AG09309 (cell line): ENCODE measurements at regions not wholly inside any gene's neighbourhood (a gene's known extent, or its start where the extent isn't known, plus 50 kb on each side); places are given as distances from the start of the nearest gene placed in this dataset.

Experiments used
- DNase-seq: peaks from one replicate; pipeline ENCODE4 v3.0.0-alpha.2; 2010; ENCODE audit warnings: low read depth
- H3K4me3 ChIP-seq: 2 replicates; pipeline ENCODE4 v1.5.1; 2011; ENCODE audit warnings: mild to moderate bottlenecking, low read depth, low read length, moderate library complexity; ENCODE audit not compliant: control insufficient read depth
- CTCF ChIP-seq: IDR thresholded peaks from 2 replicates; pipeline ENCODE4 v1.5.1; 2011; ENCODE audit warnings: mild to moderate bottlenecking, low read depth, low read length, inconsistent platforms; ENCODE audit not compliant: insufficient read depth, control insufficient read depth; ENCODE audit errors: missing control alignments

GRCh38 chr2:120807751-120808150 is 72.1 kb downstream of the GLI2 start:
- no peak for DNase-seq
- no peak for TF ChIP-seq CTCF

GRCh38 chr2:120809151-120809550 is 73.5 kb downstream of the GLI2 start:
- no peak overlapping the region for H3K4me3 ChIP-seq
- no peak for TF ChIP-seq CTCF
- DNase-seq = no peak

More at GRCh38 chr2:120807751-120808150, 72.1 kb downstream of the GLI2 start:
- H3K4me3 ChIP-seq = no peak overlapping the region

- no peak for TF ChIP-seq CTCF
- no peak overlapping the region for H3K4me3 ChIP-seq
- DNase-seq = no peak
These were observed 74.2 kb downstream of the GLI2 start for GRCh38 chr2:120809609-120810440.

- no peak for DNase-seq
- no peak for TF ChIP-seq CTCF
- no peak overlapping the region for H3K4me3 ChIP-seq
These were observed 75.0 kb downstream of the GLI2 start for GRCh38 chr2:120810639-120811038.

- DNase-seq = no peak
- no peak overlapping the region for H3K4me3 ChIP-seq
- TF ChIP-seq CTCF = no peak
These were observed 77.2 kb downstream of the GLI2 start for GRCh38 chr2:120812866-120813265.

GRCh38 chr2:120814352-120814751 is 78.7 kb downstream of the GLI2 start:
- no peak overlapping the region for H3K4me3 ChIP-seq
- TF ChIP-seq CTCF = no peak
- DNase-seq = no peak

GRCh38 chr2:120815292-120815691 is 79.6 kb downstream of the GLI2 start:
- no peak for TF ChIP-seq CTCF
- no peak overlapping the region for H3K4me3 ChIP-seq
- no peak for DNase-seq
